H1 (cell line): ENCODE measurements at regions not wholly inside any gene's neighbourhood (a gene's known extent, or its start where the extent isn't known, plus 50 kb on each side); places are given as distances from the start of the nearest gene placed in this dataset.
A peak's percentile ranks its signal among the peaks of the same experiment; 100 is the strongest.

Experiments used
- BRCA1 ChIP-seq: IDR thresholded peaks from 2 replicates; pipeline ENCODE4 v1.6.1; 2012; ENCODE audit warnings: low read depth, low read length, improper control_type of control experiment
- CBX8 ChIP-seq: fragments of 300-800, 300-1000 bp; sonication (generic); IDR thresholded peaks from 2 replicates; pipeline ENCODE4 v1.7.1; 2016; ENCODE audit warnings: low read depth, low read length, borderline replicate concordance
- CHD2 ChIP-seq: IDR thresholded peaks from 2 replicates; pipeline ENCODE4 v1.6.1; 2012; ENCODE audit warnings: low read length, improper control_type of control experiment
- CTCF ChIP-seq, 3 experiments: IDR thresholded peaks; 1 replicate in 2 of 3; 2 replicates in 1 of 3; pipeline versions ENCODE4 v1.5.1 to v1.6.1; 2011; ENCODE audit warnings: low read length in 3 of 3, mild to moderate bottlenecking in 3 of 3, inconsistent platforms in 2 of 3, low read depth in 1 of 3, moderate library complexity in 1 of 3; ENCODE audit not compliant: insufficient read depth in 1 of 3; ENCODE audit errors: control extremely low read depth in 1 of 3
- JUND ChIP-seq: IDR thresholded peaks from 2 replicates; pipeline ENCODE4 v1.6.1; 2011; ENCODE audit warnings: mild to moderate bottlenecking, improper control_type of control experiment, low read length
- KDM1A ChIP-seq: fragments of 200-600, 300-600 bp; sonication (generic); IDR thresholded peaks from 2 replicates; pipeline ENCODE4 v1.7.1; 2016; ENCODE audit warnings: mild to moderate bottlenecking, low read length, borderline replicate concordance
- KDM4A ChIP-seq: IDR thresholded peaks from one replicate; pipeline ENCODE4 v1.7.1; 2012; ENCODE audit warnings: low read depth, mild to moderate bottlenecking, moderate library complexity, low read length, inconsistent platforms; ENCODE audit not compliant: severe bottlenecking
- POLR2A ChIP-seq, 2 experiments: IDR thresholded peaks; 1 replicate in 1 of 2; 2 replicates in 1 of 2; pipeline ENCODE4 v1.6.1; 2011; ENCODE audit warnings: low read depth in 2 of 2, low read length in 2 of 2, mild to moderate bottlenecking in 2 of 2; ENCODE audit errors: control extremely low read depth in 1 of 2
- POLR2AphosphoS5 ChIP-seq: IDR thresholded peaks from 2 replicates; pipeline ENCODE4 v1.6.1; 2011; ENCODE audit warnings: low read depth, low read length
- RNF2 ChIP-seq: fragments of 200-900, 300-1000 bp; sonication (generic); IDR thresholded peaks from 2 replicates; pipeline ENCODE4 v1.7.1; 2016; ENCODE audit warnings: borderline replicate concordance, low read depth, mild to moderate bottlenecking, antibody characterized with exemption, low read length; ENCODE audit not compliant: poor library complexity, severe bottlenecking; ENCODE audit errors: missing control alignments

- no peak for TF ChIP-seq CTCF (IDR thresholded peaks at IDR 0.05; ENCODE audit: control extremely low read depth in 1 of 3, insufficient read depth in 1 of 3, low read depth in 1 of 3, low read length in 3 of 3)
- no peak for TF ChIP-seq KDM4A
- TF ChIP-seq BRCA1: no peak
- TF ChIP-seq POLR2AphosphoS5: no peak
- no peak for TF ChIP-seq CBX8
- no peak for TF ChIP-seq POLR2A (IDR thresholded peaks at IDR 0.05; ENCODE audit: control extremely low read depth in 1 of 2, low read depth in 2 of 2, low read length in 2 of 2)
- TF ChIP-seq RNF2: no peak
- TF ChIP-seq CHD2: 0 out of 2 replicates have a peak, but pooled peaks have one; percentile 35
- TF ChIP-seq JUND: no peak
- no peak for TF ChIP-seq KDM1A
Observed at GRCh38 chr17:51536627-51537026, 276.3 kb downstream of the UTP18 start.
